Liver (tissue), 8 donors: ENCODE measurements at regions not wholly inside any gene's neighbourhood (a gene's known extent, or its start where the extent isn't known, plus 50 kb on each side); places are given as distances from the start of the nearest gene placed in this dataset.

Experiments used
- DNase-seq: peaks from one replicate; pipeline ENCODE4 v3.0.0-alpha.2; 2017; ENCODE audit warnings: low spot score
- H3K27ac ChIP-seq, 2 donors: one replicate each; pipeline ENCODE4 v1.7.0; 2013; ENCODE audit warnings: inconsistent platforms in 2 of 2, low read length in 2 of 2, control low read depth in 1 of 2, low read depth in 1 of 2, mild to moderate bottlenecking in 1 of 2
- H3K27me3 ChIP-seq, 4 donors: one replicate each; pipeline versions ENCODE4 v1.6.1 to v1.7.0; 2013; ENCODE audit warnings: low read length in 3 of 4, inconsistent platforms in 1 of 4, mild to moderate bottlenecking in 1 of 4, moderate library complexity in 1 of 4; ENCODE audit not compliant: control insufficient read depth in 4 of 4, insufficient read depth in 4 of 4
- H3K36me3 ChIP-seq, 4 donors: one replicate each; pipeline versions ENCODE4 v1.6.1 to v1.7.0; 2013; ENCODE audit warnings: low read length in 3 of 4, mild to moderate bottlenecking in 3 of 4, low read depth in 1 of 4, moderate library complexity in 1 of 4; ENCODE audit not compliant: control insufficient read depth in 4 of 4, insufficient read depth in 3 of 4
- H3K4me1 ChIP-seq, 4 donors: one replicate each; pipeline versions ENCODE4 v1.6.1 to v1.7.0; 2013; ENCODE audit warnings: low read length in 3 of 4, mild to moderate bottlenecking in 3 of 4, moderate library complexity in 1 of 4; ENCODE audit not compliant: control insufficient read depth in 4 of 4, insufficient read depth in 4 of 4
- H3K4me3 ChIP-seq, 3 donors: one replicate each; pipeline versions ENCODE4 v1.6.1 to v1.7.0; 2013; ENCODE audit warnings: low read length in 3 of 3, control low read depth in 1 of 3, low read depth in 1 of 3, mild to moderate bottlenecking in 1 of 3
- H3K9ac ChIP-seq, 2 donors: one replicate each; pipeline ENCODE4 v1.7.0; 2013; ENCODE audit warnings: low read length in 2 of 2, mild to moderate bottlenecking in 2 of 2, moderate library complexity in 2 of 2, control low read depth in 1 of 2, low read depth in 1 of 2
- H3K9me3 ChIP-seq, 4 donors: one replicate each; pipeline versions ENCODE4 v1.6.1 to v1.7.0; 2013; ENCODE audit warnings: low read length in 3 of 4; ENCODE audit not compliant: control insufficient read depth in 4 of 4
- ATF3 ChIP-seq: IDR thresholded peaks from 2 replicates; pipeline ENCODE4 v1.6.1; 2016; ENCODE audit warnings: antibody characterized with exemption
- CTCF ChIP-seq: fragments of 150-350 bp; IDR thresholded peaks from 2 replicates; pipeline ENCODE4 v1.5.1; 2017; ENCODE audit warnings: improper control_type of control experiment, low read depth, low read length; ENCODE audit not compliant: missing input control
- EGR1 ChIP-seq, 2 donors: IDR thresholded peaks; 2 replicates each; pipeline ENCODE4 v1.6.1; 2016 to 2018; ENCODE audit warnings: antibody characterized with exemption in 2 of 2, low read depth in 2 of 2
- FOXA1 ChIP-seq: IDR thresholded peaks from 2 replicates; pipeline ENCODE4 v1.6.1; 2016; ENCODE audit warnings: antibody characterized with exemption
- FOXA2 ChIP-seq: IDR thresholded peaks from 2 replicates; pipeline ENCODE4 v1.6.1; 2016; ENCODE audit warnings: antibody characterized with exemption
- GABPA ChIP-seq, 2 donors: IDR thresholded peaks in 1 of 2; conservative IDR thresholded peaks in 1 of 2; 2 replicates each; pipeline ENCODE4 v1.6.1; 2016; ENCODE audit warnings: antibody characterized with exemption in 2 of 2, mild to moderate bottlenecking in 1 of 2, moderate library complexity in 1 of 2
- HNF4G ChIP-seq: IDR thresholded peaks from 2 replicates; pipeline ENCODE4 v1.6.1; 2016; ENCODE audit warnings: antibody characterized with exemption
- JUND ChIP-seq, 2 donors: IDR thresholded peaks; 2 replicates each; pipeline ENCODE4 v1.6.1; 2016; ENCODE audit warnings: antibody characterized with exemption in 2 of 2
- NR2F2 ChIP-seq: IDR thresholded peaks from 2 replicates; pipeline ENCODE4 v1.6.1; 2016; ENCODE audit warnings: antibody characterized with exemption
- RAD21 ChIP-seq, 2 donors: IDR thresholded peaks; 2 replicates each; pipeline ENCODE4 v1.6.1; 2016; ENCODE audit warnings: antibody characterized with exemption in 2 of 2, mild to moderate bottlenecking in 2 of 2
- REST ChIP-seq: IDR thresholded peaks from 2 replicates; pipeline ENCODE4 v1.6.1; 2016; ENCODE audit warnings: antibody characterized with exemption, mild to moderate bottlenecking
- RXRA ChIP-seq, 2 donors: IDR thresholded peaks; 2 replicates each; pipeline ENCODE4 v1.6.1; 2017 to 2018; ENCODE audit warnings: antibody characterized with exemption in 2 of 2, mild to moderate bottlenecking in 1 of 2
- SP1 ChIP-seq: IDR thresholded peaks from 2 replicates; pipeline ENCODE4 v1.6.1; 2018; ENCODE audit warnings: antibody characterized with exemption, mild to moderate bottlenecking
- ZBTB33 ChIP-seq: IDR thresholded peaks from 2 replicates; pipeline ENCODE4 v1.6.1; 2016; ENCODE audit warnings: antibody characterized with exemption
- WGBS: extraction: QIAGEN DNeasy Blood & Tissue Kit; methylation state at CpG from one replicate; pipeline ENCODE4 v1.1.7; 2013; 5-methylcytosine and 5-hydroxymethylcytosine counted together
- TF ChIP-seq, protein P1 (sequence below): IDR thresholded peaks from 2 replicates; pipeline ENCODE4 v1.6.1; 2016; ENCODE audit warnings: antibody characterized with exemption
- donor health status: healthy.
- donor health status: healthy.
- donor health status: healthy.
- donor health status: healthy.
- donor health status: healthy.

DNA sequence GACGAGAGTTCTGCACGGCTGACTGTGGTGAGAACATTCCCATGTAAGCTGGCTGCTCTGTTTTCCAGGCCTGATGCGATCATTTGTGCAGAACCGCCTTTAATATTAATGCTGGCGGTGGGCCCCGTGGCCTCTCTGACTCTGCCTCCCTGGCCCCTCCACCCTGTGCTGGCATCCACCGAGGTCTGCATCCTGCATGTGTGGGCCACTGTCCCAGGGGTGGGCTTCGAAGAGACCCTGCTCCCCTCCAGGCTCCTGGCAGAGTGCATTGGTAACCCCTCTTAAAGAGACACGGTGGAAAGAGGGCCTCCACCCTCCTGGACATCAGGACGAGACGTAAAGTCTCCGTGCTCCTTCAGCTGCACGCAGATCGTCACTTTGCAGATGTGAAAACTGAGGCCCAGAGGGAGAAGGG, 67.3 kb upstream of the FAM20C start:
- no peaks in the 10 kb centered on the region for H3K9me3 ChIP-seq
- H3K27me3 ChIP-seq: no peaks in the 10 kb centered on the region
- WGBS: 94% methylated on average over 14 of the region's 14 CpGs
- H3K4me3 ChIP-seq: no peak overlapping the region
- H3K9ac ChIP-seq: no peak overlapping the region
- no peak for DNase-seq
- no peaks in the 10 kb centered on the region for H3K36me3 ChIP-seq
- TF ChIP-seq FOXA1 (no peak), HNF4G (no peak), ATF3 (no peak), GABPA (IDR thresholded peaks at IDR 0.05 in 1 of 2, conservative IDR thresholded peaks at IDR 0.05 in 1 of 2) (no peak), EGR1 (IDR thresholded peaks at IDR 0.05; ENCODE audit: low read depth in 2 of 2) (no peak), RAD21 (IDR thresholded peaks at IDR 0.05) (no peak), JUND (IDR thresholded peaks at IDR 0.05) (no peak), FOXA2 (no peak), REST (no peak), RXRA (IDR thresholded peaks at IDR 0.05) (no peak)
- TF ChIP-seq, protein P1, sequence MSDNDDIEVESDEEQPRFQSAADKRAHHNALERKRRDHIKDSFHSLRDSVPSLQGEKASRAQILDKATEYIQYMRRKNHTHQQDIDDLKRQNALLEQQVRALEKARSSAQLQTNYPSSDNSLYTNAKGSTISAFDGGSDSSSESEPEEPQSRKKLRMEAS: no peak
- no peak overlapping the region for H3K27ac ChIP-seq
- peaks cover 0 to 9% (median 4%) of the 10 kb centered on the region in 4 donors for H3K4me1 ChIP-seq

DNA sequence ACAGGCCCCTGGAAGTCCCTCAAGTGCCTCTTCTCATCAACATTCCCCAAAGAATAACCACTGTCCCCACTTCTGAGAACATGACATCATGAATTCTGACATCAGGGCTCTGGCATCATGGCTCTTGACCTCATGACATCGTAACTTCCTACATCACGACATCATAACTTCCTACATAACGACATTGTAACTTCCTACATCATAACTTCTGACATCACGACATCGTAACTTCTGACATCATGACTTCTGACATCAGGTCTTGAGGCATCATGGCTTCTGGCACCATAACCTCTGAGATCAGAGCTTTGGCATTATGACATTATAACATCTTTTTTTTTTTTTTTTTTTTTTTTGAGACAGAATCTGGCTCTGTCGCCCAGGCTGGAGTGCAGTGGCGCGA, 66.7 kb upstream of the FAM20C start:
- no peak for DNase-seq
- Histone ChIP-seq H3K27ac (no peak overlapping the region), H3K27me3 (no peaks in the 10 kb centered on the region), H3K4me3 (no peak overlapping the region), H3K9me3 (no peaks in the 10 kb centered on the region), H3K36me3 (no peaks in the 10 kb centered on the region), H3K4me1 (peaks cover 0 to 3% (median 2%) of the 10 kb centered on the region in 4 donors), H3K9ac (no peak overlapping the region)
- WGBS: 94% methylated on average over 5 of the region's 8 CpGs
- no peak for TF ChIP-seq ZBTB33
- TF ChIP-seq EGR1 (IDR thresholded peaks at IDR 0.05; ENCODE audit: low read depth in 2 of 2): no peak
- no peak for TF ChIP-seq SP1
- no peak for TF ChIP-seq HNF4G
- TF ChIP-seq NR2F2: no peak
- TF ChIP-seq RAD21 (IDR thresholded peaks at IDR 0.05): no peak
- TF ChIP-seq RXRA (IDR thresholded peaks at IDR 0.05): no peak
- TF ChIP-seq CTCF: no peak
